Neuronal stem cell (in vitro differentiated cells): ENCODE measurements at regions not wholly inside any gene's neighbourhood (a gene's known extent, or its start where the extent isn't known, plus 50 kb on each side); places are given as distances from the start of the nearest gene placed in this dataset.

ENCODE experiments used
- DNase-seq: peaks from one replicate; pipeline ENCODE4 v3.0.0-alpha.2; 2013; ENCODE audit warnings: low spot score
- H2AFZ ChIP-seq: one replicate; pipeline ENCODE4 v1.6.1; 2013; ENCODE audit warnings: mild to moderate bottlenecking, low read length, inconsistent platforms
- H2AK5ac ChIP-seq: 2 replicates; pipeline ENCODE4 v1.6.1; 2013; ENCODE audit warnings: low read depth, mild to moderate bottlenecking, inconsistent platforms, low read length, moderate library complexity, mixed read lengths
- H2BK120ac ChIP-seq: 2 replicates; pipeline ENCODE4 v1.6.1; 2013; ENCODE audit warnings: low read depth, mild to moderate bottlenecking, inconsistent platforms, low read length, moderate library complexity, mixed read lengths
- H2BK12ac ChIP-seq: one replicate; pipeline ENCODE4 v1.6.1; 2013; ENCODE audit warnings: low read length, inconsistent platforms
- H2BK15ac ChIP-seq: 2 replicates; pipeline ENCODE4 v1.6.1; 2013; ENCODE audit warnings: mild to moderate bottlenecking, low read length, inconsistent platforms, mixed read lengths
- H2BK5ac ChIP-seq: one replicate; pipeline ENCODE4 v1.6.1; 2013; ENCODE audit warnings: inconsistent platforms, mild to moderate bottlenecking, low read length, moderate library complexity
- H3K14ac ChIP-seq: one replicate; pipeline ENCODE4 v1.6.1; 2013; ENCODE audit warnings: low read length, inconsistent platforms
- H3K18ac ChIP-seq: 2 replicates; pipeline ENCODE4 v1.6.1; 2013; ENCODE audit warnings: low read length, inconsistent platforms
- H3K23ac ChIP-seq: 2 replicates; pipeline ENCODE4 v1.6.1; 2013; ENCODE audit warnings: low read depth, mild to moderate bottlenecking, mixed read lengths, low read length, inconsistent platforms; ENCODE audit not compliant: poor library complexity
- H3K27ac ChIP-seq: replicated peaks from 3 replicates; pipeline ENCODE4 v1.5.1; 2013; ENCODE audit warnings: low read length, inconsistent platforms
- H3K27me3 ChIP-seq, 3 experiments: 2 replicates each; pipeline ENCODE4 v1.6.1; 2013; ENCODE audit warnings: low read length in 3 of 3, mild to moderate bottlenecking in 2 of 3, inconsistent platforms in 1 of 3, low read depth in 1 of 3, mixed read lengths in 1 of 3, moderate library complexity in 1 of 3; ENCODE audit not compliant: control insufficient read depth in 3 of 3, insufficient read depth in 3 of 3
- H3K36me3 ChIP-seq, 2 donors: replicated peaks in 1 of 2; 2 replicates each; pipeline ENCODE4 v1.6.1; 2013; ENCODE audit warnings: low read length in 2 of 2; ENCODE audit not compliant: control insufficient read depth in 2 of 2, insufficient read depth in 2 of 2
- H3K4ac ChIP-seq: 2 replicates; pipeline ENCODE4 v1.6.1; 2013; ENCODE audit warnings: inconsistent platforms, mild to moderate bottlenecking, low read length, moderate library complexity
- H3K4me1 ChIP-seq, 2 donors: 1 replicate in 1 of 2; 2 replicates in 1 of 2; pipeline ENCODE4 v1.6.1; 2013; ENCODE audit warnings: low read length in 2 of 2, low read depth in 1 of 2; ENCODE audit not compliant: control insufficient read depth in 2 of 2, insufficient read depth in 1 of 2
- H3K4me2 ChIP-seq: one replicate; pipeline ENCODE4 v1.6.1; 2013; ENCODE audit warnings: mild to moderate bottlenecking, low read length, inconsistent platforms; ENCODE audit not compliant: insufficient read depth, poor library complexity, severe bottlenecking
- H3K4me3 ChIP-seq, 2 donors: 2 replicates each; pipeline ENCODE4 v1.5.1; 2013; ENCODE audit warnings: low read length in 2 of 2, mild to moderate bottlenecking in 2 of 2, inconsistent platforms in 1 of 2, moderate library complexity in 1 of 2
- H3K79me1 ChIP-seq: one replicate; pipeline ENCODE4 v1.6.1; 2013; ENCODE audit warnings: low read depth, mild to moderate bottlenecking, inconsistent platforms, low read length, moderate library complexity
- H3K9ac ChIP-seq: one replicate; pipeline ENCODE4 v1.6.1; 2013; ENCODE audit warnings: mild to moderate bottlenecking, low read depth, low read length, inconsistent platforms; ENCODE audit not compliant: poor library complexity
- H3K9me3 ChIP-seq, 2 donors: replicated peaks in 1 of 2; 2 replicates each; pipeline versions ENCODE3 to v1.6.1; 2013; ENCODE audit warnings: low read length in 2 of 2, mild to moderate bottlenecking in 2 of 2, inconsistent platforms in 1 of 2, low read depth in 1 of 2, mixed read lengths in 1 of 2, moderate library complexity in 1 of 2; ENCODE audit not compliant: control insufficient read depth in 2 of 2, insufficient read depth in 1 of 2
- H4K8ac ChIP-seq: one replicate; pipeline ENCODE4 v1.6.1; 2013; ENCODE audit warnings: low read depth, mild to moderate bottlenecking, inconsistent platforms, low read length, moderate library complexity
- H4K91ac ChIP-seq: one replicate; pipeline ENCODE4 v1.6.1; 2013; ENCODE audit warnings: low read length, low read depth, mild to moderate bottlenecking, inconsistent platforms; ENCODE audit not compliant: poor library complexity
- WGBS, 2 donors: extraction: QIAGEN DNeasy Blood & Tissue Kit; methylation state at CpG; one replicate each; pipeline ENCODE4 v1.1.7; 2013; ENCODE audit warnings: missing lambda C conversion rate in 2 of 2, mixed read lengths in 1 of 2; ENCODE audit not compliant: insufficient read length in 2 of 2, insufficient replicate concordance in 1 of 2; ENCODE audit errors: extremely low coverage in 2 of 2; 5-methylcytosine and 5-hydroxymethylcytosine counted together

DNA sequence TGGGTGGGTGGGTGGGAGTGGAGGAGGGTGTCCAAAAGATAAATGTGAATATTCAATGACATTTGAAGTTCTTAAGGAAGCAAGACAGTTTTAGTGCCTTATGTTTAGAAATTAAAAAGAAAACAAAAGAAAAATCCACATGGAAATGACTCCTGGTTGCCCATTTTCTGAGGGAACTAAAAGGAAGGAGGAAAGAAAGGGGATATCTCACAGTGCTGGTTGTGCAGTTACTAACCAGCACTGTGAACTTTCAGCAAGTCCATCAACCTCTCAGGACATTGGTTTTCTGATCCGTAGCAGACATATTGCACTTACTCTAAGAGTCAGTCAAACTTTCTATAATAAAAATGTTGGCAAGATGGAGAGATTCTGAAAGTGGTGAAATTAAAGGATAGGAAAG lies 431.0 kb upstream of the CLINT1 start:
- no peak overlapping the region for H2BK5ac ChIP-seq
- H3K4me1 ChIP-seq: peaks cover 0 to 6% of the 10 kb centered on the region in 2 donors
- H3K4me2 ChIP-seq: no peak overlapping the region
- DNase-seq: no peak
- H2BK120ac ChIP-seq: no peak overlapping the region
- H3K79me1 ChIP-seq: no peaks in the 10 kb centered on the region
- no peak overlapping the region for H3K4me3 ChIP-seq
- H3K23ac ChIP-seq: no peak overlapping the region
- no peak overlapping the region for H2BK12ac ChIP-seq
- no peak overlapping the region for H4K91ac ChIP-seq
- no peaks in the 10 kb centered on the region for H3K9me3 ChIP-seq
- H3K27me3 ChIP-seq: no peaks in the 10 kb centered on the region
- no peak overlapping the region for H3K9ac ChIP-seq
- no peak overlapping the region for H2BK15ac ChIP-seq
- H2AK5ac ChIP-seq: no peak overlapping the region
- H3K14ac ChIP-seq: no peak overlapping the region
- H3K18ac ChIP-seq: no peak overlapping the region
- H3K36me3 ChIP-seq: no peaks in the 10 kb centered on the region
- no CpG with 5 or more reads among the region's 1 CpG for WGBS, 2 donors
- H3K27ac ChIP-seq: no peak overlapping the region
- no peak overlapping the region for H3K4ac ChIP-seq
- H2AFZ ChIP-seq: no peak overlapping the region
- no peak overlapping the region for H4K8ac ChIP-seq

DNA sequence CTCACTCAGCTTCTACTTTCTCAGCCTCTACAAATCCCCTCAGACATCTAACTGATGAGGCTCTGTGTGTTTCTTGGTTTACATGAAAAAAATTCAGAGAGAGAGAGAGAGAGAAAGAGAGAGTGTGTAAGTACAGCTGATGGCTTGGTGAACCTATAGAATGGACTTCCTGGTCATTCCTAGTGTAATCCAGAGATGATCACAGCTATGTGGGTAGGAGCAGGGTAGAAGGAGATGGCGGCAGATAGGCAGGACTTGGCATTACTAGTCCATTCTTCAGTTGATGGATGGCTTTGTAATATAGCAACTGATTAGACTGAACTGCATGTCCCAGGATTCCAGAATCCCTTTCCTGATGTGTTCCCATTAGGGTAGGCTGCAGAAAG lies 429.3 kb upstream of the CLINT1 start:
- no peak overlapping the region for H4K91ac ChIP-seq
- H3K23ac ChIP-seq: no peak overlapping the region
- no CpG with 5 or more reads among the region's 1 CpG for WGBS, 2 donors
- H4K8ac ChIP-seq: no peak overlapping the region
- H3K9me3 ChIP-seq: no peaks in the 10 kb centered on the region
- H3K79me1 ChIP-seq: no peaks in the 10 kb centered on the region
- H3K9ac ChIP-seq: no peak overlapping the region
- H2AK5ac ChIP-seq: no peak overlapping the region
- no peak overlapping the region for H3K18ac ChIP-seq
- H3K4me1 ChIP-seq: peaks cover 0 to 6% of the 10 kb centered on the region in 2 donors
- no peak for DNase-seq
- no peak overlapping the region for H3K4ac ChIP-seq
- H3K36me3 ChIP-seq: no peaks in the 10 kb centered on the region
- no peak overlapping the region for H3K27ac ChIP-seq
- no peak overlapping the region for H3K4me2 ChIP-seq
- H2BK120ac ChIP-seq: no peak overlapping the region
- H3K27me3 ChIP-seq: no peaks in the 10 kb centered on the region
- H2BK15ac ChIP-seq: no peak overlapping the region
- no peak overlapping the region for H2BK5ac ChIP-seq
- no peak overlapping the region for H3K14ac ChIP-seq
- H3K4me3 ChIP-seq: no peak overlapping the region
- H2BK12ac ChIP-seq: no peak overlapping the region
- H2AFZ ChIP-seq: no peak overlapping the region

DNA sequence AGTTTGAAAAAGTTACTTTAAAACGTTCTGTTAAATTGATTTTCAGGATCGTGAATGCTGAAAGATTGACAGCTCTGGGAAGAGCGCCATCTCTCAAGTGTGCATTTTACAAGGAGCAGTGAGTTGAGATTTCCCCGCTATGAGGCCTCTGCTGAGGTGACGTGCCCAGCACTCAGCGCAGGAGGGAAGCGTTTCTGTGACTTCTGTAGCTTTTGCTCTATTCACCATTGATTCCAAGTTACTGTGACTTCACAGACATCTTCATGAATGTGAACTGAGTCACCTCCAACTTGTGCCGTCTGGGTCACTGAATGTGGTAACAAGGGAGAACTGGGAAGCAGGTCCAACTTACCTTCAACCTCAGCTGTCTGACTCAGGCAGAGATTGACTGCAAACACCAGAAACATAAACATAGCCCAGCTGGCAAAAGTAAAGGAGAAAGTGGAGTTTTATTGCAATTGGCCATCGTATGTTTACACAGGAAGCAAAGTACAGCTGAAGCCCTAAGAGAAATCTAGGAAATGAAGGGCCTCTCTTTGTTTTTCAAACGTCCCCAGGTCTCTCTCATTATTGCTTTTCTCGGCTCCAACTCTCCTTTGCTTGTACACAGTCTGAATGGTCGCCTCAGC lies 428.8 kb upstream of the CLINT1 start:
- Histone ChIP-seq H3K9ac (no peak overlapping the region), H3K36me3 (no peaks in the 10 kb centered on the region), H2AFZ (no peak overlapping the region), H3K4me2 (no peak overlapping the region), H4K91ac (no peak overlapping the region), H2BK5ac (no peak overlapping the region), H3K18ac (no peak overlapping the region), H3K23ac (no peak overlapping the region), H4K8ac (no peak overlapping the region), H2BK120ac (no peak overlapping the region), H3K4ac (no peak overlapping the region), H3K14ac (no peak overlapping the region), H2AK5ac (no peak overlapping the region), H3K4me3 (no peak overlapping the region), H3K79me1 (no peaks in the 10 kb centered on the region), H3K4me1 (peaks cover 0 to 6% of the 10 kb centered on the region in 2 donors), H3K9me3 (no peaks in the 10 kb centered on the region), H2BK15ac (no peak overlapping the region), H2BK12ac (no peak overlapping the region), H3K27ac (no peak overlapping the region), H3K27me3 (no peaks in the 10 kb centered on the region)
- no peak for DNase-seq
- no CpG with 5 or more reads among the region's 12 CpGs for WGBS, 2 donors

DNA sequence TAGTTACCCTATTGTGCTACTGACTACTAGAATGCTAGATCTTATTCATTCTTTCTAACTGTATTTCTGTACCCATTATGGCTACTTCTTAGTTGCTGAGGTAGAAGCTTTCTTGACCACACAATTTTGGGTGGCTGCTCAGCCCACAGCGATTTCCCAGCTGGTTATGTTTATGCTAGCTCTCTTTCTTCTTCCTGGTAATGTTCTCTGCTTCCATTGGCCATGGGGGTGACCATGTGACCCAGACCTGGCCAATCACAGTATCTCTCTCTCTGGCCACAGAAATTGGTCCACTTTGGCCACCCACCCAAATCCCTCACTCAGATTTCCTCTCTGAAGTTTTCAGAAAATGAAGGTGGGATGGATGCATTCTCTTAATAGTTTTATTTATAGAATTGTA lies 427.9 kb upstream of the CLINT1 start:
- H3K9ac ChIP-seq: no peak overlapping the region
- no peak overlapping the region for H3K23ac ChIP-seq
- H3K27me3 ChIP-seq: no peaks in the 10 kb centered on the region
- no peak overlapping the region for H2BK5ac ChIP-seq
- no peak overlapping the region for H4K8ac ChIP-seq
- H3K14ac ChIP-seq: no peak overlapping the region
- no peaks in the 10 kb centered on the region for H3K79me1 ChIP-seq
- H2BK12ac ChIP-seq: no peak overlapping the region
- no peak overlapping the region for H3K4me2 ChIP-seq
- H3K36me3 ChIP-seq: no peaks in the 10 kb centered on the region
- H2AK5ac ChIP-seq: no peak overlapping the region
- H3K18ac ChIP-seq: no peak overlapping the region
- H3K9me3 ChIP-seq: no peaks in the 10 kb centered on the region
- H2BK120ac ChIP-seq: no peak overlapping the region
- H4K91ac ChIP-seq: no peak overlapping the region
- DNase-seq: no peak
- no peak overlapping the region for H2AFZ ChIP-seq
- no peak overlapping the region for H2BK15ac ChIP-seq
- H3K4me3 ChIP-seq: no peak overlapping the region
- H3K4me1 ChIP-seq: peaks cover 0 to 6% of the 10 kb centered on the region in 2 donors
- no CpG with 5 or more reads among the region's 1 CpG for WGBS, 2 donors
- no peak overlapping the region for H3K4ac ChIP-seq
- H3K27ac ChIP-seq: no peak overlapping the region
